DMS79 (cell line): ENCODE measurements at regions not wholly inside any gene's neighbourhood (a gene's known extent, or its start where the extent isn't known, plus 50 kb on each side); places are given as distances from the start of the nearest gene placed in this dataset.

Experiments
- DNase-seq: peaks from one replicate; lab custom pipeline; 2025; lab: John Stamatoyannopoulos, UW

- no peak for DNase-seq
These were observed 94.6 kb upstream of the AKT3 start for GRCh38 chr1:243944429-243945160.

- no peak for DNase-seq
These were observed 93.8 kb upstream of the AKT3 start for GRCh38 chr1:243943671-243944428.

- DNase-seq, result no peak
These were observed 92.4 kb upstream of the AKT3 start for GRCh38 chr1:243942196-243943150.

GRCh38 chr1:243940451-243940850 lies 90.4 kb upstream of the AKT3 start:
- no peak for DNase-seq

- peak; percentile 21 for DNase-seq
These were observed 89.3 kb upstream of the AKT3 start for GRCh38 chr1:243939167-243939848.

- no peak for DNase-seq
These were observed 88.2 kb upstream of the AKT3 start for GRCh38 chr1:243938208-243938607.

GRCh38 chr1:243933495-243933894 lies 83.5 kb upstream of the AKT3 start:
- DNase-seq, result no peak

- no peak for DNase-seq
These were observed 81.9 kb upstream of the AKT3 start for GRCh38 chr1:243931957-243932356.

- DNase-seq, result no peak
These were observed 81.0 kb upstream of the AKT3 start for GRCh38 chr1:243930822-243931671.

- no peak for DNase-seq
These were observed 77.3 kb upstream of the AKT3 start for GRCh38 chr1:243927381-243927780.

GRCh38 chr1:243926803-243927245 lies 76.8 kb upstream of the AKT3 start:
- no peak for DNase-seq

- DNase-seq, result no peak
These were observed 76.3 kb upstream of the AKT3 start for GRCh38 chr1:243926299-243926698.

- no peak for DNase-seq
These were observed 74.7 kb upstream of the AKT3 start for GRCh38 chr1:243924588-243925349.

GRCh38 chr1:243924188-243924587 lies 74.1 kb upstream of the AKT3 start:
- no peak for DNase-seq

- no peak for DNase-seq
These were observed 73.5 kb upstream of the AKT3 start for GRCh38 chr1:243923292-243924171.

- no peak for DNase-seq
These were observed 71.1 kb upstream of the AKT3 start for GRCh38 chr1:243921111-243921510.

GRCh38 chr1:243917863-243918565 lies 68.0 kb upstream of the AKT3 start:
- no peak for DNase-seq

- no peak for DNase-seq
These were observed 67.3 kb upstream of the AKT3 start for GRCh38 chr1:243917177-243917862.
